ENCODE measurements at regions not wholly inside any gene's neighbourhood (a gene's known extent, or its start where the extent isn't known, plus 50 kb on each side); places are given as distances from the start of the nearest gene placed in this dataset.
A peak's percentile ranks its signal among the peaks of the same experiment; 100 is the strongest.

DNA sequence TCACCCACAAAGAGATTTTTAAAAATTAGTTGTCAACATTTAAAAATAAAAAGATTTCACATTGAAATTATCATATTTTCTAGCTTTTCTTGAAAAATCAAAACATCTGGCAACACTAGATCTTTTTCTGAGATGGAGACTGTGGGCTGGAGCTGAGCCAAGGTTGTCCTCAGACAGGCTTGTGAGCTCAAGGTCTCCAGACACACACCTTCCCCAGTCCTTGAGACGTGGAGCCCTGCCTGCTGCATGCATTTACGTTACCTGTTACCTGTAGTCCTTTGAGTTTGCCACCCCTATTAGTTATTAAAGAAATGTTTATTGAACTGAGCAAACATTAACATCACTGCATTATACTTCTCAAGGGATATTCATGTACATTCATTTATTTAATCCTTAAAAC, 87.5 kb upstream of the TLE1 start:
- ATAC-seq, result no peak
- Histone ChIP-seq H3K27me3 (no peaks in the 10 kb centered on the region), H3K4me1 (no peaks in the 10 kb centered on the region), H3K36me3 (no peaks in the 10 kb centered on the region), H3K9me3 (no peaks in the 10 kb centered on the region), H3K27ac (no peak overlapping the region), H3K4me3 (no peak overlapping the region)
- intact Hi-C loops (cut with DNase I), result no loop called here
- no peak for DNase-seq
- no peak for TF ChIP-seq CTCF (IDR thresholded peaks at IDR 0.05)

GRCh38 chr9:81777482-81777881, 88.1 kb upstream of the TLE1 start:
- DNase-seq (no peak), ATAC-seq (no peak)
- no peak overlapping the region for H3K27ac ChIP-seq
- intact Hi-C loops (cut with DNase I), result no loop called here
- no peaks in the 10 kb centered on the region for H3K4me1 ChIP-seq
- H3K9me3 ChIP-seq, result no peaks in the 10 kb centered on the region
- TF ChIP-seq CTCF (IDR thresholded peaks at IDR 0.05), result no peak
- no peak overlapping the region for H3K4me3 ChIP-seq
- no peaks in the 10 kb centered on the region for H3K27me3 ChIP-seq
- H3K36me3 ChIP-seq, result no peaks in the 10 kb centered on the region

DNA sequence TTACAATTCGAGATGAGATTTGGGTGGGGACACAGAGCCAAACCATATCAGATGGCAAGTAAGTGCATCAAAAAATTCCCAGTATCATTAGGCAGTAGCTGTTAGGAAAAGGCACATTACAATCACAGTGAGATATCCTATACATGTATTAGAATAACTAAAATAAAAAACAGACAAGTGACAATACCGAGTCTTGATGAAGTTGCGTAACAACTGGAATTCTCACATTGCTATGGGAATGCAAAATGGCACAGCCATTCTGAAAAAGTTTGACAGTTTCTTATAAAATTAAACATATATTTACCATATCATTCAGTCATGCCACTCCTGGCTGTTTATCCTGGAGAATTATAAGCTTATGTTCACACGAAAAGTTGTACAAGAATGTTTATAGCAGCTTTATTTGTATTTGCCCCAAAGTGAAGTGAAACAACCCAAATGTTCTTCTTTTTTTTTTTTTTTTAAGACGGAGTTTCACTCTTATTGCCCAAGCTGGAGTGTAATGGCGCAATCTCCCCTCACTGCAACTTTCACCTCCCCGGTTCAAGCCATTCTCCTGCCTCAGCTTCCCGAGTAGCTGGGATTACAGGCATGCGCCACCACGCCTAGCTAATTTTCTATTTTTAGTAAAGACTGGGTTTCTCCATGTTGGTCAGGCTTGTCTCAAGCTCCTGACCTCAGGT, 93.1 kb upstream of the TLE1 start:
- Histone ChIP-seq H3K4me3 (no peak overlapping the region), H3K9me3 (no peaks in the 10 kb centered on the region), H3K27ac (no peak overlapping the region), H3K36me3 (no peaks in the 10 kb centered on the region), H3K27me3 (no peaks in the 10 kb centered on the region), H3K4me1 (no peaks in the 10 kb centered on the region)
- DNase-seq (no peak), ATAC-seq (no peak)
- TF ChIP-seq CTCF (IDR thresholded peaks at IDR 0.05), result no peak
- intact Hi-C loops (cut with DNase I), result no loop called here

DNA sequence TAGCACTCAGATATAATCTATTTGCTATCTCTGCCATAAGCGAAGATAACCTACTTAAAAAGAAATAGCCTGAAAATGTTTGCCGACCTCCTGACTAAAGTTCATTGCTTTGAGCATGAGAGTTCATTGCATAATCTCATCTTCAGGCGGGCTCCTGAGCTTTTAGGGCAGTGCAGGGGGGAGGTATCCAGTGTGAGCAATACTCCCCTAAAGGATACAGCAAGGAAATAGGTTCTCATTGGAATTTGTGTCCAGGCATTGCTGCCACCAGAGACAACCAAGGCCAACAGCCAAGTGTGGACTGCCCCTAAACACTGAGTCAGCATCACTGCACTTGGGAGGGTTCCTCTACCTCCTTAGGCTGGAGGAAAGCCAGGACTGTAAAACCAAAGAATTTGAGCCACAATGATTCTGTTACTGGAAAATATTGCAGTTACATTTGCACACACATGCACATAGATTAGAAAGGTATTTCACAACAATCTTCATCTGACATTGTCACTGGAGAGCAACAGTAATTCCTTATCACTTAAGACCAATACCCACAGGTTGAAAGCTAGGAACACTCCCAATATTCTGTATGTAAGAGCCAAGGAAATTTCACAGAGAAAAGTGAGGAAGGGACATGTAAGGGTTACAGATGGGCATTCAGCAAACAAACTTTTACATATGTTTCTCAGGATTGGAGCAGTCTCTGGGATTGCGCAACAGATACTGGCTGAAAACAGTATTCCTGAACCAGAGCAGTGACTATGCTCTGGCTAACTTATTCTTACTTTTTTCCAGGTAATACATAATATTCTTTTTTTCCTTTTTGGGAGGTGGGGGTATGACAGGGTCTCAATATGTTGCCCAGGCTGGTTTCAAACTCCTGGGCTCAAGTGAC, 98.6 kb upstream of the TLE1 start:
- Histone ChIP-seq H3K9me3 (no peaks in the 10 kb centered on the region), H3K27me3 (no peaks in the 10 kb centered on the region), H3K4me1 (peaks cover 7% of the 10 kb centered on the region), H3K36me3 (no peaks in the 10 kb centered on the region), H3K4me3 (no peak overlapping the region), H3K27ac (no peak overlapping the region)
- TF ChIP-seq CTCF (IDR thresholded peaks at IDR 0.05), result no peak
- DNase-seq (no peak), ATAC-seq (peak; percentile 39)
- intact Hi-C loops (cut with DNase I), result no loop called here

- Histone ChIP-seq H3K9me3 (no peaks in the 10 kb centered on the region), H3K36me3 (no peaks in the 10 kb centered on the region), H3K4me1 (peaks cover 7% of the 10 kb centered on the region), H3K27me3 (no peaks in the 10 kb centered on the region), H3K27ac (no peak overlapping the region), H3K4me3 (no peak overlapping the region)
- intact Hi-C loops (cut with DNase I), result no loop called here
- DNase-seq (no peak), ATAC-seq (no peak)
- TF ChIP-seq CTCF (IDR thresholded peaks at IDR 0.05), result no peak
These were observed 100.4 kb upstream of the TLE1 start for GRCh38 chr9:81789721-81790120.
